Mesenchymal stem cell (in vitro differentiated cells and primary cell): ENCODE measurements at regions not wholly inside any gene's neighbourhood (a gene's known extent, or its start where the extent isn't known, plus 50 kb on each side); places are given as distances from the start of the nearest gene placed in this dataset.

Experiments
- DNase-seq: peaks from one replicate; pipeline ENCODE4 v3.0.0-alpha.2; 2013
- H2AFZ ChIP-seq: one replicate; pipeline ENCODE4 v1.6.1; 2013; ENCODE audit warnings: low read depth, mild to moderate bottlenecking, control low read depth, inconsistent platforms, low read length, moderate library complexity
- H2AK5ac ChIP-seq: 2 replicates; pipeline ENCODE4 v1.6.1; 2013; ENCODE audit warnings: low read length, moderate library complexity, mild to moderate bottlenecking, inconsistent platforms; ENCODE audit not compliant: severe bottlenecking
- H2BK120ac ChIP-seq: one replicate; pipeline ENCODE4 v1.6.1; 2013; ENCODE audit warnings: low read depth, mild to moderate bottlenecking, inconsistent platforms, low read length, moderate library complexity
- H2BK12ac ChIP-seq, 2 experiments: one replicate each; pipeline ENCODE4 v1.6.1; 2013; ENCODE audit warnings: inconsistent platforms in 2 of 2, low read length in 2 of 2, mild to moderate bottlenecking in 2 of 2, moderate library complexity in 2 of 2, control low read depth in 1 of 2
- H2BK15ac ChIP-seq: one replicate; pipeline ENCODE4 v1.6.1; 2013; ENCODE audit warnings: mild to moderate bottlenecking, low read depth, inconsistent platforms; ENCODE audit not compliant: poor library complexity, severe bottlenecking
- H2BK5ac ChIP-seq: 2 replicates; pipeline ENCODE4 v1.6.1; 2013; ENCODE audit warnings: low read depth, mild to moderate bottlenecking, low read length, control low read depth, inconsistent platforms; ENCODE audit not compliant: poor library complexity, severe bottlenecking
- H3K14ac ChIP-seq, 2 experiments: one replicate each; pipeline ENCODE4 v1.6.1; 2013; ENCODE audit warnings: inconsistent platforms in 2 of 2, low read length in 2 of 2, control low read depth in 1 of 2, mild to moderate bottlenecking in 1 of 2, moderate library complexity in 1 of 2
- H3K18ac ChIP-seq, 2 experiments: one replicate each; pipeline ENCODE4 v1.6.1; 2013; ENCODE audit warnings: inconsistent platforms in 2 of 2, low read length in 2 of 2, control low read depth in 1 of 2, low read depth in 1 of 2, mild to moderate bottlenecking in 1 of 2
- H3K23ac ChIP-seq, 2 experiments: one replicate each; pipeline ENCODE4 v1.6.1; 2013; ENCODE audit warnings: inconsistent platforms in 2 of 2, low read length in 2 of 2, mild to moderate bottlenecking in 2 of 2, moderate library complexity in 2 of 2, control low read depth in 1 of 2
- H3K27ac ChIP-seq: 2 replicates; pipeline ENCODE4 v1.5.1; 2013; ENCODE audit warnings: mild to moderate bottlenecking, moderate library complexity, low read length, control low read depth, inconsistent platforms; ENCODE audit not compliant: poor library complexity, severe bottlenecking
- H3K27me3 ChIP-seq, 2 experiments: 2 replicates each; pipeline versions ENCODE4 v1.6.1 to v1.7.0; 2013; ENCODE audit warnings: low read length in 2 of 2, mild to moderate bottlenecking in 2 of 2, moderate library complexity in 2 of 2, control low read depth in 1 of 2, inconsistent platforms in 1 of 2; ENCODE audit not compliant: control insufficient read depth in 1 of 2, insufficient read depth in 1 of 2
- H3K36me3 ChIP-seq, 2 experiments: 2 replicates each; pipeline versions ENCODE4 v1.6.1 to v1.7.0; 2013; ENCODE audit warnings: low read length in 2 of 2, control low read depth in 1 of 2, inconsistent platforms in 1 of 2, low read depth in 1 of 2, mild to moderate bottlenecking in 1 of 2; ENCODE audit not compliant: insufficient read depth in 2 of 2, control insufficient read depth in 1 of 2
- H3K4ac ChIP-seq, 2 experiments: one replicate each; pipeline ENCODE4 v1.6.1; 2013; ENCODE audit warnings: inconsistent platforms in 2 of 2, low read length in 2 of 2, mild to moderate bottlenecking in 2 of 2, moderate library complexity in 2 of 2, control low read depth in 1 of 2, low read depth in 1 of 2
- H3K4me1 ChIP-seq: 2 replicates; pipeline ENCODE4 v1.6.1; 2013; ENCODE audit warnings: low read depth, low read length, control low read depth; ENCODE audit not compliant: control insufficient read depth, insufficient read depth
- H3K4me2 ChIP-seq: 2 replicates; pipeline ENCODE4 v1.6.1; 2013; ENCODE audit warnings: low read length, mild to moderate bottlenecking, inconsistent platforms; ENCODE audit not compliant: poor library complexity, severe bottlenecking
- H3K4me3 ChIP-seq, 2 experiments: 2 replicates each; pipeline versions ENCODE4 v1.5.1 to v1.7.0; 2013; ENCODE audit warnings: low read length in 2 of 2, mild to moderate bottlenecking in 2 of 2, control low read depth in 1 of 2, low read depth in 1 of 2; ENCODE audit not compliant: insufficient read depth in 1 of 2
- H3K79me1 ChIP-seq: replicated peaks from 2 replicates; pipeline ENCODE4 v1.6.1; 2013; ENCODE audit warnings: mild to moderate bottlenecking, control low read depth, low read length, inconsistent platforms; ENCODE audit not compliant: poor library complexity, severe bottlenecking
- H3K9ac ChIP-seq: 2 replicates; pipeline ENCODE4 v1.7.0; 2013; ENCODE audit warnings: mild to moderate bottlenecking, low read length, moderate library complexity
- H3K9me3 ChIP-seq: 2 replicates; pipeline ENCODE4 v1.7.0; 2013; ENCODE audit warnings: mild to moderate bottlenecking, low read length; ENCODE audit not compliant: control insufficient read depth
- H4K8ac ChIP-seq: one replicate; pipeline ENCODE4 v1.6.1; 2013; ENCODE audit warnings: inconsistent platforms, mild to moderate bottlenecking, low read length, moderate library complexity
- H4K91ac ChIP-seq: one replicate; pipeline ENCODE4 v1.6.1; 2013; ENCODE audit warnings: mild to moderate bottlenecking, low read length, inconsistent platforms
- WGBS: methylation state at CpG from one replicate; pipeline ENCODE4 v1.1.7; 2013; ENCODE audit warnings: mixed read lengths; 5-methylcytosine and 5-hydroxymethylcytosine counted together

DNA sequence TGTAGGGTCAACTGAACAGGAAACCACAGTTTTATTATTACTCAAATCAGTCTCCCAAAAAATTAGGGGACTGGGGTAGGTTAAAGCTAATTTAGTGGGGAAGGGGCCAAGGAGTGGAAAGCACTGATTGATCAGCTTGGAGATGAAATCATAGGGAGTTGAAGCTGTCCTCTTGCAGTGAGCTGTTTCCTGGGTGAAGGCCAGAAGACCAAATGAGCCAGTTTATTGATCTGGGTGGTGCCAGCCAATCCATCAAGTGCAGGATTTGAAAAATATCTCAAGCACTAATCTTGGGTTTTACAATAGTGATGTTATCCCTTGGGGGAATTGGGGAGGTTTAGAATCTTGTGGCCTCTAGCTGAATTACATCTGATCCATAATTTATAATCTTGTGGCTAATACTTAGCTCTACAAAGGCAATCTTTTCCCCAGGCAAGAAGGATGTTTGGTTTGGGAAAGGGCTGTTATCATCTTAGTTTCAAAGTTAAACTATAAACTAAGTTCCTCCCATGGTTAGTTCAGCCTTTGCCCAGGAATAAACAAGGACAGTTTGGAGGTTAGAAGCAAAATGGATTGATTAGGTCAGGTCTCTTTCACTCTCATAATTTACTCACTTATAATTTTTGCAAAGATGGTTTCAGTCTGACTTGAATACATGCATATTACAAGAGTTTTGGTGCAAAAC, 773.5 kb downstream of the XPNPEP1 start:
- Histone ChIP-seq H3K27ac (no peak overlapping the region), H3K9ac (no peak overlapping the region), H2BK5ac (no peak overlapping the region), H4K91ac (no peak overlapping the region), H2BK15ac (no peak overlapping the region), H3K4me1 (no peaks in the 10 kb centered on the region), H2AK5ac (no peak overlapping the region), H4K8ac (no peak overlapping the region), H3K4me3 (no peak overlapping the region), H3K36me3 (no peaks in the 10 kb centered on the region), H3K14ac (no peak overlapping the region), H3K18ac (no peak overlapping the region), H2AFZ (no peak overlapping the region), H3K79me1 (no peaks in the 10 kb centered on the region), H3K27me3 (no peaks in the 10 kb centered on the region), H3K23ac (no peak overlapping the region), H3K4ac (peak overlapping the region in 1 of 2 experiments; percentile 28), H2BK120ac (no peak overlapping the region), H3K9me3 (peaks cover 11% of the 10 kb centered on the region), H3K4me2 (no peak overlapping the region), H2BK12ac (no peak overlapping the region)
- no peak for DNase-seq

GRCh38 chr10:109127363-109127762, 795.9 kb downstream of the XPNPEP1 start:
- Histone ChIP-seq H3K4me2 (no peak overlapping the region), H3K27me3 (no peaks in the 10 kb centered on the region), H3K4me3 (no peak overlapping the region), H3K14ac (no peak overlapping the region), H3K4ac (no peak overlapping the region), H4K8ac (no peak overlapping the region), H2AFZ (no peak overlapping the region), H3K9me3 (no peaks in the 10 kb centered on the region), H2BK12ac (no peak overlapping the region), H3K27ac (no peak overlapping the region), H2BK5ac (no peak overlapping the region), H4K91ac (no peak overlapping the region), H3K9ac (no peak overlapping the region), H3K4me1 (no peaks in the 10 kb centered on the region), H3K18ac (no peak overlapping the region), H2BK15ac (no peak overlapping the region), H3K36me3 (no peaks in the 10 kb centered on the region), H2BK120ac (no peak overlapping the region), H2AK5ac (no peak overlapping the region), H3K79me1 (no peaks in the 10 kb centered on the region), H3K23ac (no peak overlapping the region)
- DNase-seq, result no peak
- WGBS, result no CpG with 5 or more reads among the region's 1 CpG

DNA sequence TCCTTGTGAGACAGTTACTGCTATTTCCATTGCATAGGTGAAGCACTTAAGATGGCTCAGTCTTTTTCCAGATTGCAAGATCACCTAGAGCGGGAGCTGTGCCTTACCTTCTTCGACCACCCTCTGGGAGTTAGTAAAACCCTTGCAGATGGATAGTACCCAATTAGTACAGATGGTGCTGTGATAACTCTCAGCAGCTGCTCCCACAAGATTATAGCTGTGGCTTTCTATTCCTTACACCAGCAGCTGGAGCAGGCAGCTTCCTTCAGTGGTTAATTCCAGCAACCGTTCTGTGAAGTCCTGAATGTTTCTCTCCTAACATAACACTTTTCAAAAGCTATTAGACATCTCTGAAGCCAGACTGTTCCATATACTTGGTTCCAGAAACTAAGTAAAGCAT, 796.8 kb downstream of the XPNPEP1 start:
- Histone ChIP-seq H3K4ac (no peak overlapping the region), H4K8ac (no peak overlapping the region), H2AK5ac (no peak overlapping the region), H3K4me2 (no peak overlapping the region), H3K36me3 (no peaks in the 10 kb centered on the region), H2BK15ac (no peak overlapping the region), H3K79me1 (no peaks in the 10 kb centered on the region), H2BK5ac (no peak overlapping the region), H3K23ac (no peak overlapping the region), H2BK120ac (no peak overlapping the region), H3K14ac (no peak overlapping the region), H4K91ac (no peak overlapping the region), H3K27ac (no peak overlapping the region), H3K18ac (no peak overlapping the region), H3K4me1 (no peaks in the 10 kb centered on the region), H3K9me3 (no peaks in the 10 kb centered on the region), H2BK12ac (no peak overlapping the region), H3K27me3 (no peaks in the 10 kb centered on the region), H3K4me3 (no peak overlapping the region), H3K9ac (no peak overlapping the region), H2AFZ (no peak overlapping the region)
- 92% methylated on average over 3 of the region's 3 CpGs for WGBS
- no peak for DNase-seq

DNA sequence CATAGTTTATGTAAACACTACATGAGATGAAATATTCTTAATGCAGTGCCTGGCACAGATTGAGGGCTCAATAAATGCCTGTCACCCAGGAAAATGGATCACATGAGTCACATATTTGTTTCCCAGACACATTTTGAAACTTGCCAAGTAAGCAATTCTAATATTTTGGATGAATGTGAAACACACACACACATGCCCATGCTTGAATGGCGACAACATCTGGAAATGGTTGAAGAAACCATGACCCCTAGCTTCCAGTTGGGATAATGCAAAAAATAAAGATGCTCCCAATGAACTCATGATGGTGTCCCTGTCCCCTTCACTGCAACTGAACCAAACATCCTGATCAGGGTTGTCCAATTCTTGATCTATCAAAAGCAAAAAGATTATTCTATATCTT, 797.3 kb downstream of the XPNPEP1 start:
- no peak overlapping the region for H2BK12ac ChIP-seq
- WGBS, result 67% methylated on average over 1 of the region's 1 CpG
- no peaks in the 10 kb centered on the region for H3K27me3 ChIP-seq
- H3K9me3 ChIP-seq, result no peaks in the 10 kb centered on the region
- no peak overlapping the region for H2AFZ ChIP-seq
- no peak overlapping the region for H3K18ac ChIP-seq
- H2BK120ac ChIP-seq, result no peak overlapping the region
- H3K4me3 ChIP-seq, result no peak overlapping the region
- H2BK5ac ChIP-seq, result no peak overlapping the region
- H3K14ac ChIP-seq, result no peak overlapping the region
- H3K4me2 ChIP-seq, result no peak overlapping the region
- DNase-seq, result peak; percentile 12
- no peak overlapping the region for H2AK5ac ChIP-seq
- H3K23ac ChIP-seq, result no peak overlapping the region
- H4K8ac ChIP-seq, result no peak overlapping the region
- H3K36me3 ChIP-seq, result no peaks in the 10 kb centered on the region
- no peaks in the 10 kb centered on the region for H3K79me1 ChIP-seq
- H3K4me1 ChIP-seq, result no peaks in the 10 kb centered on the region
- H3K9ac ChIP-seq, result no peak overlapping the region
- H3K4ac ChIP-seq, result no peak overlapping the region
- H4K91ac ChIP-seq, result no peak overlapping the region
- no peak overlapping the region for H3K27ac ChIP-seq
- no peak overlapping the region for H2BK15ac ChIP-seq
